C4-2B (cell line): ENCODE measurements at regions not wholly inside any gene's neighbourhood (a gene's known extent, or its start where the extent isn't known, plus 50 kb on each side); places are given as distances from the start of the nearest gene placed in this dataset.

ENCODE experiments used
- CTCF ChIP-seq: fragments of 450-650 bp; conservative IDR thresholded peaks from 2 replicates; pipeline ENCODE4 v1.5.1; 2017; ENCODE audit warnings: mild to moderate bottlenecking
- ZFX ChIP-seq: fragments of 450-650 bp; IDR thresholded peaks from 2 replicates; pipeline ENCODE4 v1.6.1; 2017

DNA sequence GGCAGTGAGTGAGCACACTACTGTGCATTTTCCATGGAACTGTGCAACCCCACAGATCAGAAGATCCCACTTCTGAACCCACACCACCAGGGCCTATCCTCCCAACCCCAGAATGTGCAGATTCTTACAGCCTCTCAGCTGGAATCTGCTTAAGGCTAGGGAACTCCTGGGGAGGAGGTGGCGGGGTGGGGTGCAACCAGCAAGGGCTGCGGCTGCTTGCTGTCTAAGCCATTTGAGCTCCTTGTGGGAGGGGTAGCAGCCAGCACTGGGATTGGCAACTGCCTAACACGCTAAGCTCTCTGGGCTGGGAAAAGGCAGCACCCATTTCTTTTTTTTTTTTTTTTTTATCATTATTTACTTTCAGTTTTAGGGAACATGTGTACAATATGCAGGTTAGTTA is 353.3 kb downstream of the RAB28 start:
- TF ChIP-seq CTCF (no peak), ZFX (no peak)
